Loucy (cell line): ENCODE measurements at regions not wholly inside any gene's neighbourhood (a gene's known extent, or its start where the extent isn't known, plus 50 kb on each side); places are given as distances from the start of the nearest gene placed in this dataset.

Source experiments
- H2AFZ ChIP-seq: fragments of 200-600 bp; sonication (generic); 2 replicates; pipeline ENCODE4 v1.6.0; 2016; ENCODE audit warnings: antibody characterized with exemption, mild to moderate bottlenecking, low read length, moderate library complexity
- H3F3A ChIP-seq: fragments of 200-600 bp; 2 replicates; pipeline ENCODE4 v1.6.0; 2016; ENCODE audit warnings: antibody characterized with exemption, low read depth, mild to moderate bottlenecking
- H3K27me3 ChIP-seq: fragments of 200-600 bp; sonication (generic); 2 replicates; pipeline ENCODE4 v1.6.1; 2014; ENCODE audit warnings: low read length, mild to moderate bottlenecking; ENCODE audit not compliant: insufficient read depth, poor library complexity, severe bottlenecking
- H3K36me3 ChIP-seq: fragments of 200-600 bp; sonication (generic); 2 replicates; pipeline ENCODE4 v1.6.1; 2016; ENCODE audit warnings: low read length; ENCODE audit not compliant: insufficient read depth
- H3K4me1 ChIP-seq: fragments of 200-600 bp; sonication (generic); 2 replicates; pipeline ENCODE4 v1.5.1; 2014; ENCODE audit warnings: low read length, mild to moderate bottlenecking; ENCODE audit not compliant: insufficient read depth, poor library complexity, severe bottlenecking
- H3K4me2 ChIP-seq: fragments of 200-600 bp; sonication (generic); 2 replicates; pipeline ENCODE4 v1.6.0; 2014; ENCODE audit warnings: antibody characterized with exemption, low read length, low read depth, mild to moderate bottlenecking; ENCODE audit not compliant: poor library complexity, severe bottlenecking
- H3K4me3 ChIP-seq: fragments of 200-600 bp; sonication (generic); 2 replicates; pipeline ENCODE4 v1.5.1; 2014; ENCODE audit warnings: low read length, mild to moderate bottlenecking, mixed read lengths; ENCODE audit not compliant: poor library complexity, severe bottlenecking
- H3K79me2 ChIP-seq: fragments of 200-600 bp; sonication (generic); 2 replicates; pipeline ENCODE4 v1.6.1; 2014; ENCODE audit warnings: low read length; ENCODE audit not compliant: insufficient read depth
- H3K9ac ChIP-seq: fragments of 200-600 bp; sonication (generic); 2 replicates; pipeline ENCODE4 v1.6.0; 2014; ENCODE audit warnings: mild to moderate bottlenecking, low read depth, low read length, moderate library complexity; ENCODE audit not compliant: poor library complexity, severe bottlenecking
- H3K9me2 ChIP-seq: fragments of 200-600 bp; sonication (generic); replicated peaks from 2 replicates; pipeline ENCODE4 v1.6.1; 2016; ENCODE audit warnings: low read depth, low read length, mixed read lengths
- H3K9me3 ChIP-seq: fragments of 200-600 bp; sonication (generic); 2 replicates; pipeline ENCODE4 v1.6.1; 2014; ENCODE audit warnings: mild to moderate bottlenecking, antibody characterized with exemption, low read length, low read depth; ENCODE audit not compliant: insufficient read depth
- H4K20me1 ChIP-seq: fragments of 200-600 bp; sonication (generic); 2 replicates; pipeline ENCODE4 v1.6.0; 2014; ENCODE audit warnings: antibody characterized with exemption, low read length, mild to moderate bottlenecking; ENCODE audit not compliant: insufficient read depth, poor library complexity, severe bottlenecking
- EZH2phosphoT487 ChIP-seq: fragments of 200-600 bp; IDR thresholded peaks from 2 replicates; pipeline ENCODE4 v1.6.1; 2018; ENCODE audit warnings: antibody characterized with exemption, mild to moderate bottlenecking, moderate library complexity, borderline replicate concordance
- TF ChIP-seq, protein P1 (sequence below): fragments of 200-600 bp; sonication (generic); conservative IDR thresholded peaks from 2 replicates; pipeline ENCODE4 v1.5.1; 2014; ENCODE audit warnings: mild to moderate bottlenecking, antibody characterized with exemption, low read length

DNA sequence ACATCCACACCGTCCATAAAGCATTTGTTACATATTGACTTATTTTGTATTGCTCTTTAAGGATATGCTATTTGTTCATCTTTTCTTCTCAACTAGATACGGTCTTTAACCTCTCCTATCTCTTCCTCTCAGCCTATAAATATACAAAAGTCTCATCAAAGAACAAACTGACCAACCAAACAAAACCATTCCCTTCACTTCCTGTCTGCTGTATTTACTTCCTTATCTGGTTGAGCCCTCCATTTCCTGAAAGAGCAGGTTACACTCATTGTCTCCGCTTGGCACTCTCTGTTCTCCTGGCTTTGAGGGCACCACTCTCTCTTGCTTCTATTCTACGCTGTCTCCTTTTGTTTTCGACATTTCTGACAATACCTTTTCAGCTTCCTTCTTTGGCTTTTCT, 431.9 kb upstream of the TCF4 start:
- Histone ChIP-seq H3K4me2 (peak overlapping the region; percentile 4), H3K9me3 (no peaks in the 10 kb centered on the region), H3K9ac (no peak overlapping the region), H3K4me3 (no peak overlapping the region), H3F3A (no peaks in the 10 kb centered on the region), H3K79me2 (no peaks in the 10 kb centered on the region), H3K9me2 (no peaks in the 10 kb centered on the region), H4K20me1 (no peaks in the 10 kb centered on the region), H3K36me3 (no peaks in the 10 kb centered on the region), H2AFZ (peak overlapping the region; percentile 93), H3K4me1 (peaks cover 4% of the 10 kb centered on the region), H3K27me3 (no peaks in the 10 kb centered on the region)
- no peak for TF ChIP-seq EZH2phosphoT487
- TF ChIP-seq, protein P1, sequence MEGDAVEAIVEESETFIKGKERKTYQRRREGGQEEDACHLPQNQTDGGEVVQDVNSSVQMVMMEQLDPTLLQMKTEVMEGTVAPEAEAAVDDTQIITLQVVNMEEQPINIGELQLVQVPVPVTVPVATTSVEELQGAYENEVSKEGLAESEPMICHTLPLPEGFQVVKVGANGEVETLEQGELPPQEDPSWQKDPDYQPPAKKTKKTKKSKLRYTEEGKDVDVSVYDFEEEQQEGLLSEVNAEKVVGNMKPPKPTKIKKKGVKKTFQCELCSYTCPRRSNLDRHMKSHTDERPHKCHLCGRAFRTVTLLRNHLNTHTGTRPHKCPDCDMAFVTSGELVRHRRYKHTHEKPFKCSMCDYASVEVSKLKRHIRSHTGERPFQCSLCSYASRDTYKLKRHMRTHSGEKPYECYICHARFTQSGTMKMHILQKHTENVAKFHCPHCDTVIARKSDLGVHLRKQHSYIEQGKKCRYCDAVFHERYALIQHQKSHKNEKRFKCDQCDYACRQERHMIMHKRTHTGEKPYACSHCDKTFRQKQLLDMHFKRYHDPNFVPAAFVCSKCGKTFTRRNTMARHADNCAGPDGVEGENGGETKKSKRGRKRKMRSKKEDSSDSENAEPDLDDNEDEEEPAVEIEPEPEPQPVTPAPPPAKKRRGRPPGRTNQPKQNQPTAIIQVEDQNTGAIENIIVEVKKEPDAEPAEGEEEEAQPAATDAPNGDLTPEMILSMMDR, result no peak

DNA sequence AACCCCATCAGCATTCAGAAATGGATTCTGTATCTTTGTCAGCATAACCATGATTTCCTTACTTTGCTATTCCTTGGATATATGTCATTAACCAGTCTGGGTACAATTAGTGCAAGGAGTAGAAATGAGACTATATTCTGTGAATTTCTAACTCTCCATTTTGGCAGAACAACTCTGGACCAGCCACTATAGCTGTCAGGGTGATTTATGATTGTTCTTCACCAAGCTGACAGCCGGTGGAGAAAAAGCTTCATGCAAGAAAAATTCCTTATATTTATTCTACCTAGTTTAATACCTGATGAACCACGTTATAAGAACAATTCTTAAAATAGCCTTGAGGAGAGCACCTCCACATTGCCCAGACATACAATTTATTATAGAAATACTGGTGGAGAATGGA, 431.2 kb upstream of the TCF4 start:
- Histone ChIP-seq H3K9me2 (no peaks in the 10 kb centered on the region), H3K4me3 (no peak overlapping the region), H3K9ac (no peak overlapping the region), H3K36me3 (no peaks in the 10 kb centered on the region), H3F3A (no peaks in the 10 kb centered on the region), H3K27me3 (no peaks in the 10 kb centered on the region), H3K4me1 (peaks cover 4% of the 10 kb centered on the region), H4K20me1 (no peaks in the 10 kb centered on the region), H3K9me3 (no peaks in the 10 kb centered on the region), H2AFZ (no peak overlapping the region), H3K79me2 (no peaks in the 10 kb centered on the region), H3K4me2 (no peak overlapping the region)
- TF ChIP-seq EZH2phosphoT487, result no peak
- TF ChIP-seq, protein P1, result no peak

DNA sequence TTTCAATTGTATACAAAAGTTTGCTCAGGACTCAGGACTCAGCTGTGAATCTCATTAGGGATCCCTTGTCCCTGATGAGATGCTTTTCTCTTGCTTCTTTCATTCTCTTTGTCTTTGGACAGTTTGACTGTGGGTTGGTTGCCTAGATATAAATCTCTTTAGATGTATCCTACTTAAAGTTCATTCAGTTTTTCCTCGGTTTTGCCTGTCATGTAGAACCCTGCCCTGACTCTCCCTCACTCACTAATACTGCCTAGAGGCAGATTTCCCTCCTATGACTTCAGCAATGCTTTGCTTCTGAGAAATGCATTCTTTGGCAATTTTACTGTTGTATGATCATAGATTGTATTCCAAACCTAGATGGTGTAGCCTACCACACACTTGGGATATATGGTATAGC, 421.4 kb upstream of the TCF4 start:
- no peaks in the 10 kb centered on the region for H3K27me3 ChIP-seq

More for the DNA sequence above, 421.4 kb upstream of the TCF4 start:
- no peak overlapping the region for H3K9ac ChIP-seq
- H2AFZ ChIP-seq, result no peak overlapping the region
- no peaks in the 10 kb centered on the region for H3K9me3 ChIP-seq
- no peaks in the 10 kb centered on the region for H3K36me3 ChIP-seq
- no peaks in the 10 kb centered on the region for H3K9me2 ChIP-seq
- no peak for TF ChIP-seq EZH2phosphoT487
- TF ChIP-seq, protein P1, result no peak
- no peaks in the 10 kb centered on the region for H3K79me2 ChIP-seq
- H3K4me2 ChIP-seq, result no peak overlapping the region
- no peaks in the 10 kb centered on the region for H3F3A ChIP-seq
- H4K20me1 ChIP-seq, result no peaks in the 10 kb centered on the region
- no peaks in the 10 kb centered on the region for H3K4me1 ChIP-seq
- H3K4me3 ChIP-seq, result no peak overlapping the region
